ENCODE measurements at regions not wholly inside any gene's neighbourhood (a gene's known extent, or its start where the extent isn't known, plus 50 kb on each side); places are given as distances from the start of the nearest gene placed in this dataset.
A peak's percentile ranks its signal among the peaks of the same experiment; 100 is the strongest.

- TF ChIP-seq DZIP1 (CRISPR knock-in tag; IDR thresholded peaks at IDR 0.05) (no peak), GMEB2 (CRISPR knock-in tag; IDR thresholded peaks at IDR 0.05; ENCODE audit: low read depth) (no peak), ZNF556 (CRISPR knock-in tag; IDR thresholded peaks at IDR 0.05; ENCODE audit: borderline replicate concordance) (no peak), ZFP36 (IDR thresholded peaks at IDR 0.05; ENCODE audit: borderline replicate concordance, low read depth, low read length, partially characterized antibody) (no peak), ZNF674 (CRISPR knock-in tag; IDR thresholded peaks at IDR 0.05; ENCODE audit: low read depth) (no peak), RNF219 (CRISPR knock-in tag; IDR thresholded peaks at IDR 0.05) (no peak), PHB2 (IDR thresholded peaks at IDR 0.05; ENCODE audit: partially characterized antibody) (no peak), TERF1 (CRISPR knock-in tag; IDR thresholded peaks at IDR 0.05) (no peak), ATF5 (CRISPR knock-in tag; IDR thresholded peaks at IDR 0.05; ENCODE audit: low read depth) (no peak), PPARG (CRISPR knock-in tag; conservative IDR thresholded peaks at IDR 0.05) (0 out of 2 replicates have a peak, but pooled peaks have one; percentile 15)
- TF ChIP-seq, protein P1, sequence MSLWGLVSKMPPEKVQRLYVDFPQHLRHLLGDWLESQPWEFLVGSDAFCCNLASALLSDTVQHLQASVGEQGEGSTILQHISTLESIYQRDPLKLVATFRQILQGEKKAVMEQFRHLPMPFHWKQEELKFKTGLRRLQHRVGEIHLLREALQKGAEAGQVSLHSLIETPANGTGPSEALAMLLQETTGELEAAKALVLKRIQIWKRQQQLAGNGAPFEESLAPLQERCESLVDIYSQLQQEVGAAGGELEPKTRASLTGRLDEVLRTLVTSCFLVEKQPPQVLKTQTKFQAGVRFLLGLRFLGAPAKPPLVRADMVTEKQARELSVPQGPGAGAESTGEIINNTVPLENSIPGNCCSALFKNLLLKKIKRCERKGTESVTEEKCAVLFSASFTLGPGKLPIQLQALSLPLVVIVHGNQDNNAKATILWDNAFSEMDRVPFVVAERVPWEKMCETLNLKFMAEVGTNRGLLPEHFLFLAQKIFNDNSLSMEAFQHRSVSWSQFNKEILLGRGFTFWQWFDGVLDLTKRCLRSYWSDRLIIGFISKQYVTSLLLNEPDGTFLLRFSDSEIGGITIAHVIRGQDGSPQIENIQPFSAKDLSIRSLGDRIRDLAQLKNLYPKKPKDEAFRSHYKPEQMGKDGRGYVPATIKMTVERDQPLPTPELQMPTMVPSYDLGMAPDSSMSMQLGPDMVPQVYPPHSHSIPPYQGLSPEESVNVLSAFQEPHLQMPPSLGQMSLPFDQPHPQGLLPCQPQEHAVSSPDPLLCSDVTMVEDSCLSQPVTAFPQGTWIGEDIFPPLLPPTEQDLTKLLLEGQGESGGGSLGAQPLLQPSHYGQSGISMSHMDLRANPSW (CRISPR knock-in tag; IDR thresholded peaks at IDR 0.05; ENCODE audit: borderline replicate concordance) = no peak
- TF ChIP-seq, protein P2, sequence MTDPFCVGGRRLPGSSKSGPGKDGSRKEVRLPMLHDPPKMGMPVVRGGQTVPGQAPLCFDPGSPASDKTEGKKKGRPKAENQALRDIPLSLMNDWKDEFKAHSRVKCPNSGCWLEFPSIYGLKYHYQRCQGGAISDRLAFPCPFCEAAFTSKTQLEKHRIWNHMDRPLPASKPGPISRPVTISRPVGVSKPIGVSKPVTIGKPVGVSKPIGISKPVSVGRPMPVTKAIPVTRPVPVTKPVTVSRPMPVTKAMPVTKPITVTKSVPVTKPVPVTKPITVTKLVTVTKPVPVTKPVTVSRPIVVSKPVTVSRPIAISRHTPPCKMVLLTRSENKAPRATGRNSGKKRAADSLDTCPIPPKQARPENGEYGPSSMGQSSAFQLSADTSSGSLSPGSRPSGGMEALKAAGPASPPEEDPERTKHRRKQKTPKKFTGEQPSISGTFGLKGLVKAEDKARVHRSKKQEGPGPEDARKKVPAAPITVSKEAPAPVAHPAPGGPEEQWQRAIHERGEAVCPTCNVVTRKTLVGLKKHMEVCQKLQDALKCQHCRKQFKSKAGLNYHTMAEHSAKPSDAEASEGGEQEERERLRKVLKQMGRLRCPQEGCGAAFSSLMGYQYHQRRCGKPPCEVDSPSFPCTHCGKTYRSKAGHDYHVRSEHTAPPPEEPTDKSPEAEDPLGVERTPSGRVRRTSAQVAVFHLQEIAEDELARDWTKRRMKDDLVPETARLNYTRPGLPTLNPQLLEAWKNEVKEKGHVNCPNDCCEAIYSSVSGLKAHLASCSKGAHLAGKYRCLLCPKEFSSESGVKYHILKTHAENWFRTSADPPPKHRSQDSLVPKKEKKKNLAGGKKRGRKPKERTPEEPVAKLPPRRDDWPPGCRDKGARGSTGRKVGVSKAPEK (CRISPR knock-in tag; IDR thresholded peaks at IDR 0.05; ENCODE audit: borderline replicate concordance) = no peak
- TF ChIP-seq, protein P3, sequence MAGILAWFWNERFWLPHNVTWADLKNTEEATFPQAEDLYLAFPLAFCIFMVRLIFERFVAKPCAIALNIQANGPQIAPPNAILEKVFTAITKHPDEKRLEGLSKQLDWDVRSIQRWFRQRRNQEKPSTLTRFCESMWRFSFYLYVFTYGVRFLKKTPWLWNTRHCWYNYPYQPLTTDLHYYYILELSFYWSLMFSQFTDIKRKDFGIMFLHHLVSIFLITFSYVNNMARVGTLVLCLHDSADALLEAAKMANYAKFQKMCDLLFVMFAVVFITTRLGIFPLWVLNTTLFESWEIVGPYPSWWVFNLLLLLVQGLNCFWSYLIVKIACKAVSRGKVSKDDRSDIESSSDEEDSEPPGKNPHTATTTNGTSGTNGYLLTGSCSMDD (CRISPR knock-in tag; IDR thresholded peaks at IDR 0.05) = no peak
Measured at GRCh38 chr6:95877480-95877879, 138.3 kb upstream of the FUT9 start (continued).

Data from HepG2 (cell line).